ENCODE measurements at regions not wholly inside any gene's neighbourhood (a gene's known extent, or its start where the extent isn't known, plus 50 kb on each side); places are given as distances from the start of the nearest gene placed in this dataset.

DNA sequence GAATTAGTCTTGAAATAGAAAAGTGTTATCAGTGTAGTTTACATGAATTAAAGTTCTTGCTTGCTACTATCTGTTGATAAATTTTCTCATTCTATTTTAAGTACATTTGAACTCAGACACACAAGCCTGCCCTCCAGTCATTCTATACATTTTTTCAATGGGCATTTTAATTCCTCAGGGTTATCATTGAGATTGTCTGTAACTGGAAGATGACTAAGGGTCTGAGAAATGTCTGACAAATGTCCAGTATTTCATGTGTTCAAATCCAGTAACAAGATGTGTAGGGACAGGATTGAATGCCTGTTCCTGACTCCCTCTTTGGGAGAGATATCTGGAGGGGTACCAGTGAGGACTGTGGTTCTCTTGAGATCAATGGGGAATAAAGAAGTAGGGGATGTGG, 223.9 kb upstream of the ADAMTSL1 start:
- Histone ChIP-seq H3K27ac (ENCODE audit: low read length, poor library complexity, severe bottlenecking) (no peak overlapping the region), H2BK120ac (ENCODE audit: low read depth, low read length) (no peak overlapping the region), H3K18ac (ENCODE audit: low read depth in 1 of 2, low read length in 2 of 2) (no peak overlapping the region), H3K36me3 (ENCODE audit: control insufficient read depth in 1 of 2, insufficient read depth in 2 of 2, low read depth in 1 of 2, low read length in 2 of 2) (no peaks in the 10 kb centered on the region), H3K4ac (ENCODE audit: low read depth in 1 of 2, low read length in 2 of 2) (no peak overlapping the region), H3K9ac (ENCODE audit: low read length) (no peak overlapping the region), H3K4me2 (ENCODE audit: low read length, poor library complexity, severe bottlenecking) (no peak overlapping the region), H2AK5ac (ENCODE audit: low read length, severe bottlenecking) (no peak overlapping the region), H3K4me3 (ENCODE audit: insufficient read depth in 1 of 2, low read depth in 1 of 2, low read length in 2 of 2) (no peak overlapping the region), H3K79me1 (replicated peaks; ENCODE audit: low read length, poor library complexity, severe bottlenecking) (no peaks in the 10 kb centered on the region), H3K14ac (ENCODE audit: low read length in 2 of 2) (no peak overlapping the region), H3K9me3 (ENCODE audit: control insufficient read depth, low read length) (no peaks in the 10 kb centered on the region), H3K23ac (ENCODE audit: low read length in 2 of 2) (no peak overlapping the region), H2BK5ac (ENCODE audit: low read depth, low read length, poor library complexity, severe bottlenecking) (no peak overlapping the region), H2BK12ac (ENCODE audit: low read length in 2 of 2) (no peak overlapping the region), H3K4me1 (ENCODE audit: control insufficient read depth, insufficient read depth, low read depth, low read length) (no peaks in the 10 kb centered on the region), H3K27me3 (ENCODE audit: control insufficient read depth in 1 of 2, insufficient read depth in 1 of 2, low read length in 2 of 2) (no peaks in the 10 kb centered on the region), H4K8ac (ENCODE audit: low read length) (no peak overlapping the region), H2AFZ (ENCODE audit: low read depth, low read length) (no peak overlapping the region), H2BK15ac (ENCODE audit: low read depth, poor library complexity, severe bottlenecking) (no peak overlapping the region), H4K91ac (ENCODE audit: low read length) (no peak overlapping the region)
- no peak for DNase-seq

DNA sequence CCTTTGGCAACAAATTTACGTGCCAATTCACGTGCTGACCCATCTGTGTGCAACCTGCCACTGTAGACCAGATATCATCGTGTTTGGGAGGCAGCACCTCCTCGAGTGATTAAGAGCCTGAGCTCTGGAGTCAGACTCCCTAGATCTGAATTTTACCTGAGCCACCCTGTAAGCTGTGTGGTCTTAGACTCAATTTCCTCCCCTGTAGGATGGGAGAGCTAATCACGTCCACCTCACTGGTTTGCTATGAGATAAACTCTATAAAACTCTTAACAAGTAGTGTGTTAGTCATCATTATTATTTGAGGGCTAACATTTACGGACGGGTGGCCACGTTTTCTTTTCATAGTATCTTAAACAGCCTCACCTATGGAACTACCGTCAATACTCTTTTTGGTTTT, 220.0 kb upstream of the ADAMTSL1 start:
- Histone ChIP-seq H2BK12ac (ENCODE audit: low read length in 2 of 2) (no peak overlapping the region), H3K4ac (ENCODE audit: low read depth in 1 of 2, low read length in 2 of 2) (no peak overlapping the region), H3K4me3 (ENCODE audit: insufficient read depth in 1 of 2, low read depth in 1 of 2, low read length in 2 of 2) (no peak overlapping the region), H3K14ac (ENCODE audit: low read length in 2 of 2) (no peak overlapping the region), H4K8ac (ENCODE audit: low read length) (no peak overlapping the region), H2BK5ac (ENCODE audit: low read depth, low read length, poor library complexity, severe bottlenecking) (no peak overlapping the region), H2BK120ac (ENCODE audit: low read depth, low read length) (no peak overlapping the region), H3K9me3 (ENCODE audit: control insufficient read depth, low read length) (no peaks in the 10 kb centered on the region), H3K4me1 (ENCODE audit: control insufficient read depth, insufficient read depth, low read depth, low read length) (no peaks in the 10 kb centered on the region), H3K36me3 (ENCODE audit: control insufficient read depth in 1 of 2, insufficient read depth in 2 of 2, low read depth in 1 of 2, low read length in 2 of 2) (no peaks in the 10 kb centered on the region), H3K79me1 (replicated peaks; ENCODE audit: low read length, poor library complexity, severe bottlenecking) (no peaks in the 10 kb centered on the region), H3K18ac (ENCODE audit: low read depth in 1 of 2, low read length in 2 of 2) (no peak overlapping the region), H3K9ac (ENCODE audit: low read length) (no peak overlapping the region), H3K27me3 (ENCODE audit: control insufficient read depth in 1 of 2, insufficient read depth in 1 of 2, low read length in 2 of 2) (no peaks in the 10 kb centered on the region), H3K27ac (ENCODE audit: low read length, poor library complexity, severe bottlenecking) (no peak overlapping the region), H2BK15ac (ENCODE audit: low read depth, poor library complexity, severe bottlenecking) (no peak overlapping the region), H2AFZ (ENCODE audit: low read depth, low read length) (no peak overlapping the region), H3K23ac (ENCODE audit: low read length in 2 of 2) (no peak overlapping the region), H2AK5ac (ENCODE audit: low read length, severe bottlenecking) (no peak overlapping the region), H3K4me2 (ENCODE audit: low read length, poor library complexity, severe bottlenecking) (no peak overlapping the region), H4K91ac (ENCODE audit: low read length) (no peak overlapping the region)
- 91% methylated on average over 4 of the region's 9 CpGs for WGBS
- no peak for DNase-seq

DNA sequence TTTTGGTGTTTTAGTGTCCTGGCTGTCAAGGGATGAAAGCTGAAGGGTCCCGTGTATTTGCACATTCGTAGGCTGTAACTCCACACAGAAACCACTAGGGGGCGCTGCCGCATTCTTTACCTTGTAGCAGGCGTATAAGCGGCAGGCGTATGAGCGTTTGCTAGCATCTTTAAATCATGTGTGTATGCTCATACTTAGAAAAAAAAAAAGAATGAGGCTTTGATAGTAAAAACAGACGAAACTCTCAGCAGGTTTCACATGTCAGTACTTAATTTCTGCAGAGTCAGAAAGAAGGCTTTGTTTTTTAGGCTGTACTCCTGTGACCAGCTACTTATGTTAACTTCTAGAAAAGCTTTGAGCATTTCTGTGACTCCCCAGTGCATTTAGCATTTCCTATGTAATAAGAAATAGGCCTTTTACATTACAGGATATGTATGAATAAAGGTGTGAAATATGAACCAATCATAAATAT, 218.8 kb upstream of the ADAMTSL1 start:
- Histone ChIP-seq H3K27me3 (ENCODE audit: control insufficient read depth in 1 of 2, insufficient read depth in 1 of 2, low read length in 2 of 2) (no peaks in the 10 kb centered on the region), H3K4me2 (ENCODE audit: low read length, poor library complexity, severe bottlenecking) (no peak overlapping the region), H4K91ac (ENCODE audit: low read length) (no peak overlapping the region), H3K4me3 (ENCODE audit: insufficient read depth in 1 of 2, low read depth in 1 of 2, low read length in 2 of 2) (no peak overlapping the region), H3K27ac (ENCODE audit: low read length, poor library complexity, severe bottlenecking) (no peak overlapping the region), H2BK120ac (ENCODE audit: low read depth, low read length) (no peak overlapping the region), H2BK12ac (ENCODE audit: low read length in 2 of 2) (no peak overlapping the region), H2BK5ac (ENCODE audit: low read depth, low read length, poor library complexity, severe bottlenecking) (no peak overlapping the region), H2AK5ac (ENCODE audit: low read length, severe bottlenecking) (no peak overlapping the region), H2BK15ac (ENCODE audit: low read depth, poor library complexity, severe bottlenecking) (no peak overlapping the region), H3K79me1 (replicated peaks; ENCODE audit: low read length, poor library complexity, severe bottlenecking) (no peaks in the 10 kb centered on the region), H3K9ac (ENCODE audit: low read length) (peak overlapping the region; percentile 71), H3K18ac (ENCODE audit: low read depth in 1 of 2, low read length in 2 of 2) (no peak overlapping the region), H3K9me3 (ENCODE audit: control insufficient read depth, low read length) (no peaks in the 10 kb centered on the region), H3K23ac (ENCODE audit: low read length in 2 of 2) (no peak overlapping the region), H3K4ac (ENCODE audit: low read depth in 1 of 2, low read length in 2 of 2) (no peak overlapping the region), H4K8ac (ENCODE audit: low read length) (no peak overlapping the region), H3K36me3 (ENCODE audit: control insufficient read depth in 1 of 2, insufficient read depth in 2 of 2, low read depth in 1 of 2, low read length in 2 of 2) (no peaks in the 10 kb centered on the region), H3K14ac (ENCODE audit: low read length in 2 of 2) (no peak overlapping the region), H3K4me1 (ENCODE audit: control insufficient read depth, insufficient read depth, low read depth, low read length) (no peaks in the 10 kb centered on the region), H2AFZ (ENCODE audit: low read depth, low read length) (no peak overlapping the region)
- 3% methylated on average over 9 of the region's 9 CpGs for WGBS
- DNase-seq, result peak; percentile 81

DNA sequence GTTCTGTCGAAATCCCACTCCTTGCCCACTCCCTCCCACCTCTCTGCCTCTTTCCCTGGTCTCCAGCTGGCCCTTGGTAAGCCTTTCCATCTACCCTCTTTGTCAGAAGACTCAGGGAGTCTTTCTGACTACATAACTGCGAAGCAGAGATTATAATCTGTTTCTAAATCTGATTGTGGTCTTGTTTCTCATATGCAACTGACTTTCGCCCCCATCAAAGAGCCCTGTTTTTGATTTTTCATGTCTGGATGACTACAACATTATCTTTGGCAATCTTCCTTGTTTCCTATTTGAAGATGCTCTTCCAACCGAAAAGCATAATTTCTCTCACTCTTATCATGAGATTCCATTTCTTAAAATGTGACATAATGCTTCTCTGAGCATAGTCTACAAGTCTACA, 218.2 kb upstream of the ADAMTSL1 start:
- Histone ChIP-seq H3K79me1 (replicated peaks; ENCODE audit: low read length, poor library complexity, severe bottlenecking) (no peaks in the 10 kb centered on the region), H3K4ac (ENCODE audit: low read depth in 1 of 2, low read length in 2 of 2) (no peak overlapping the region), H3K36me3 (ENCODE audit: control insufficient read depth in 1 of 2, insufficient read depth in 2 of 2, low read depth in 1 of 2, low read length in 2 of 2) (no peaks in the 10 kb centered on the region), H3K9me3 (ENCODE audit: control insufficient read depth, low read length) (no peaks in the 10 kb centered on the region), H2BK12ac (ENCODE audit: low read length in 2 of 2) (no peak overlapping the region), H2BK120ac (ENCODE audit: low read depth, low read length) (no peak overlapping the region), H4K91ac (ENCODE audit: low read length) (no peak overlapping the region), H3K9ac (ENCODE audit: low read length) (peak overlapping the region; percentile 71), H4K8ac (ENCODE audit: low read length) (no peak overlapping the region), H2AFZ (ENCODE audit: low read depth, low read length) (no peak overlapping the region), H2BK5ac (ENCODE audit: low read depth, low read length, poor library complexity, severe bottlenecking) (no peak overlapping the region), H3K23ac (ENCODE audit: low read length in 2 of 2) (no peak overlapping the region), H3K27me3 (ENCODE audit: control insufficient read depth in 1 of 2, insufficient read depth in 1 of 2, low read length in 2 of 2) (no peaks in the 10 kb centered on the region), H2BK15ac (ENCODE audit: low read depth, poor library complexity, severe bottlenecking) (no peak overlapping the region), H2AK5ac (ENCODE audit: low read length, severe bottlenecking) (no peak overlapping the region), H3K18ac (ENCODE audit: low read depth in 1 of 2, low read length in 2 of 2) (no peak overlapping the region), H3K4me2 (ENCODE audit: low read length, poor library complexity, severe bottlenecking) (no peak overlapping the region), H3K4me1 (ENCODE audit: control insufficient read depth, insufficient read depth, low read depth, low read length) (peaks cover 3% of the 10 kb centered on the region), H3K4me3 (ENCODE audit: insufficient read depth in 1 of 2, low read depth in 1 of 2, low read length in 2 of 2) (no peak overlapping the region), H3K27ac (ENCODE audit: low read length, poor library complexity, severe bottlenecking) (no peak overlapping the region), H3K14ac (ENCODE audit: low read length in 2 of 2) (no peak overlapping the region)
- WGBS, result 80% methylated on average over 4 of the region's 4 CpGs
- DNase-seq, result no peak
